ENCODE measurements at regions not wholly inside any gene's neighbourhood (a gene's known extent, or its start where the extent isn't known, plus 50 kb on each side); places are given as distances from the start of the nearest gene placed in this dataset.
"Not testable (repeated sequence)": the region's sequence is repeated elsewhere in the genome, so short reads cannot be mapped to it uniquely, and the experiment has no call there.

- TF ChIP-seq CTCF (conservative IDR thresholded peaks at IDR 0.05; ENCODE audit: low read depth, low read length) (no peak), EZH2 (IDR thresholded peaks at IDR 0.05; ENCODE audit: borderline replicate concordance, low read depth, low read length, poor library complexity, severe bottlenecking) (no peak)
- BruUV-seq (replicated peaks), result no TSS peak
- Histone ChIP-seq H3K4me1 (ENCODE audit: insufficient read depth, low read length, poor library complexity, severe bottlenecking) (no peaks in the 10 kb centered on the region), H3K36me3 (ENCODE audit: insufficient read depth, low read length, poor library complexity, severe bottlenecking) (no peaks in the 10 kb centered on the region), H3K27ac (ENCODE audit: low read depth, low read length, poor library complexity, severe bottlenecking) (no peak overlapping the region), H3K4me3 (ENCODE audit: low read depth, low read length, poor library complexity, severe bottlenecking) (no peak overlapping the region), H3K27me3 (replicated peaks; ENCODE audit: insufficient read depth, low read depth, low read length, poor library complexity) (no peaks in the 10 kb centered on the region), H3K9me3 (ENCODE audit: low read depth, low read length, poor library complexity, severe bottlenecking) (no peaks in the 10 kb centered on the region)
- ChIA-PET POLR2A (ENCODE audit: low non-redundant PET) (no interaction called here), CTCF (no interaction called here)
- intact Hi-C loops (cut with micrococcal nuclease; ENCODE audit: unreplicated experiment), result loop anchor here (10.0 kb wide), 1 partner anchor 589 kb away; no protein-coding TSS in a partner anchor
- DNase-seq (ENCODE audit: low spot score), result no peak
Observed at GRCh38 chr14:86065407-86065806, 535.5 kb downstream of the FLRT2 start.

- intact Hi-C loops (cut with micrococcal nuclease; ENCODE audit: unreplicated experiment), result loop anchor here (10.0 kb wide), 1 partner anchor 590 kb away; no protein-coding TSS in a partner anchor
Observed at GRCh38 chr14:86064595-86064994, 534.7 kb downstream of the FLRT2 start.

GRCh38 chr14:86057018-86057667 lies 527.2 kb downstream of the FLRT2 start:
- CTCF ChIA-PET, result no interaction called here
- Histone ChIP-seq H3K9me3 (ENCODE audit: low read depth, low read length, poor library complexity, severe bottlenecking) (no peaks in the 10 kb centered on the region), H3K27me3 (replicated peaks; ENCODE audit: insufficient read depth, low read depth, low read length, poor library complexity) (no peaks in the 10 kb centered on the region), H3K4me3 (ENCODE audit: low read depth, low read length, poor library complexity, severe bottlenecking) (no peak overlapping the region), H3K27ac (ENCODE audit: low read depth, low read length, poor library complexity, severe bottlenecking) (no peak overlapping the region), H3K36me3 (ENCODE audit: insufficient read depth, low read length, poor library complexity, severe bottlenecking) (no peaks in the 10 kb centered on the region), H3K4me1 (ENCODE audit: insufficient read depth, low read length, poor library complexity, severe bottlenecking) (no peaks in the 10 kb centered on the region)
- POLR2A ChIA-PET (ENCODE audit: low non-redundant PET), result no interaction called here
- BruUV-seq (replicated peaks), result no TSS peak
- TF ChIP-seq CTCF (conservative IDR thresholded peaks at IDR 0.05; ENCODE audit: low read depth, low read length) (peak; percentile 84), EZH2 (IDR thresholded peaks at IDR 0.05; ENCODE audit: borderline replicate concordance, low read depth, low read length, poor library complexity, severe bottlenecking) (no peak)
- intact Hi-C loops (cut with micrococcal nuclease; ENCODE audit: unreplicated experiment), result loop anchor here (5.0 to 10.0 kb wide), 2 partner anchors 202 to 520 kb away; no protein-coding TSS in a partner anchor
- peak; percentile 58 for DNase-seq (ENCODE audit: low spot score)

More at GRCh38 chr14:86064595-86064994, 534.7 kb downstream of the FLRT2 start:
- CTCF ChIA-PET; H3K4me3 ChIP-seq (ENCODE audit: low read depth, low read length, poor library complexity, severe bottlenecking); H3K36me3 ChIP-seq (ENCODE audit: insufficient read depth, low read length, poor library complexity, severe bottlenecking); DNase-seq (ENCODE audit: low spot score); H3K27ac ChIP-seq (ENCODE audit: low read depth, low read length, poor library complexity, severe bottlenecking); BruUV-seq (replicated peaks); H3K4me1 ChIP-seq (ENCODE audit: insufficient read depth, low read length, poor library complexity, severe bottlenecking); H3K9me3 ChIP-seq (ENCODE audit: low read depth, low read length, poor library complexity, severe bottlenecking); H3K27me3 ChIP-seq (replicated peaks; ENCODE audit: insufficient read depth, low read depth, low read length, poor library complexity); POLR2A ChIA-PET (ENCODE audit: low non-redundant PET): not testable (repeated sequence)
